ENCODE measurements at regions not wholly inside any gene's neighbourhood (a gene's known extent, or its start where the extent isn't known, plus 50 kb on each side); places are given as distances from the start of the nearest gene placed in this dataset.

DNA sequence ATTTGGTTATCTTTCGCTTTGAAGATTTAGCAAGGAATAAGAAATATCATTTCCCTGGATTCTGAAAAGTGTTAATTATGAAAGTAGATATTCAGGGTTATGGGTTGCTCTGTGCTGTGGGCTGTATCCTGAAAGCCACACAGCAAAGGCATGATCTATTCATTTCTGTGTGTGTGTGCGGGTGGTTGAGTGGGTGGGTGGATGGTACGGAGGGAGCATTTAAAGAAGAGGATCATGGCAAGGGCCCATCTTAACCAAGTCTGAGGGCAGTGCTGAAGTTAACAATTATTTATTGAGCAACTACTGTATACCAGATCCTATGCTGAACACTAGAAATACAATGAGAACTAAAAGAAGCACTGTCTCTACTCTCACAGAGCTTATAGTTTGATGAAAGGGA, 178.2 kb upstream of the ZEB2 start:
- TF ChIP-seq POLR2A (IDR thresholded peaks at IDR 0.05) (no peak), CTCF (IDR thresholded peaks at IDR 0.05) (no peak)

Data from Peyer's patch (tissue), 4 donors.